ENCODE measurements at regions not wholly inside any gene's neighbourhood (a gene's known extent, or its start where the extent isn't known, plus 50 kb on each side); places are given as distances from the start of the nearest gene placed in this dataset.

GRCh38 chr9:11709567-11709966 lies 983.6 kb upstream of the TYRP1 start:
- H3K27ac ChIP-seq, result no peak overlapping the region

GRCh38 chr9:11713077-11713476 lies 980.1 kb upstream of the TYRP1 start:
- no peak overlapping the region for H3K27ac ChIP-seq
- no peak for TF ChIP-seq CTCF (conservative IDR thresholded peaks at IDR 0.05)

More at GRCh38 chr9:11709567-11709966, 983.6 kb upstream of the TYRP1 start:
- TF ChIP-seq CTCF (conservative IDR thresholded peaks at IDR 0.05), result no peak

- no peak overlapping the region for H3K27ac ChIP-seq
- no peak for TF ChIP-seq CTCF (conservative IDR thresholded peaks at IDR 0.05)
Measured at GRCh38 chr9:11722957-11723356, 970.2 kb upstream of the TYRP1 start.

GRCh38 chr9:11726659-11727058 lies 966.5 kb upstream of the TYRP1 start:
- H3K27ac ChIP-seq, result no peak overlapping the region
- TF ChIP-seq CTCF (conservative IDR thresholded peaks at IDR 0.05), result no peak

- no peak overlapping the region for H3K27ac ChIP-seq
- no peak for TF ChIP-seq CTCF (conservative IDR thresholded peaks at IDR 0.05)
Measured at GRCh38 chr9:11735391-11735790, 957.8 kb upstream of the TYRP1 start.

- TF ChIP-seq CTCF (conservative IDR thresholded peaks at IDR 0.05), result no peak
- no peak overlapping the region for H3K27ac ChIP-seq
Measured at GRCh38 chr9:11742471-11742870, 950.7 kb upstream of the TYRP1 start.

GRCh38 chr9:11743356-11743755 lies 949.8 kb upstream of the TYRP1 start:
- no peak for TF ChIP-seq CTCF (conservative IDR thresholded peaks at IDR 0.05)

GRCh38 chr9:11749396-11749795 lies 943.8 kb upstream of the TYRP1 start:
- TF ChIP-seq CTCF (conservative IDR thresholded peaks at IDR 0.05), result no peak
- H3K27ac ChIP-seq, result no peak overlapping the region

More at GRCh38 chr9:11743356-11743755, 949.8 kb upstream of the TYRP1 start:
- no peak overlapping the region for H3K27ac ChIP-seq

Data from VCaP (cell line).